GM18519 (cell line): ENCODE measurements at regions not wholly inside any gene's neighbourhood (a gene's known extent, or its start where the extent isn't known, plus 50 kb on each side); places are given as distances from the start of the nearest gene placed in this dataset.

Experiments used
- ATAC-seq: cut with Tn5 transposase; IDR thresholded peaks from one replicate; pipeline ENCODE4 v1.9.1; 2021; ENCODE audit warnings: mild to moderate bottlenecking, moderate library complexity; ENCODE audit not compliant: unreplicated experiment, low FRiP score

DNA sequence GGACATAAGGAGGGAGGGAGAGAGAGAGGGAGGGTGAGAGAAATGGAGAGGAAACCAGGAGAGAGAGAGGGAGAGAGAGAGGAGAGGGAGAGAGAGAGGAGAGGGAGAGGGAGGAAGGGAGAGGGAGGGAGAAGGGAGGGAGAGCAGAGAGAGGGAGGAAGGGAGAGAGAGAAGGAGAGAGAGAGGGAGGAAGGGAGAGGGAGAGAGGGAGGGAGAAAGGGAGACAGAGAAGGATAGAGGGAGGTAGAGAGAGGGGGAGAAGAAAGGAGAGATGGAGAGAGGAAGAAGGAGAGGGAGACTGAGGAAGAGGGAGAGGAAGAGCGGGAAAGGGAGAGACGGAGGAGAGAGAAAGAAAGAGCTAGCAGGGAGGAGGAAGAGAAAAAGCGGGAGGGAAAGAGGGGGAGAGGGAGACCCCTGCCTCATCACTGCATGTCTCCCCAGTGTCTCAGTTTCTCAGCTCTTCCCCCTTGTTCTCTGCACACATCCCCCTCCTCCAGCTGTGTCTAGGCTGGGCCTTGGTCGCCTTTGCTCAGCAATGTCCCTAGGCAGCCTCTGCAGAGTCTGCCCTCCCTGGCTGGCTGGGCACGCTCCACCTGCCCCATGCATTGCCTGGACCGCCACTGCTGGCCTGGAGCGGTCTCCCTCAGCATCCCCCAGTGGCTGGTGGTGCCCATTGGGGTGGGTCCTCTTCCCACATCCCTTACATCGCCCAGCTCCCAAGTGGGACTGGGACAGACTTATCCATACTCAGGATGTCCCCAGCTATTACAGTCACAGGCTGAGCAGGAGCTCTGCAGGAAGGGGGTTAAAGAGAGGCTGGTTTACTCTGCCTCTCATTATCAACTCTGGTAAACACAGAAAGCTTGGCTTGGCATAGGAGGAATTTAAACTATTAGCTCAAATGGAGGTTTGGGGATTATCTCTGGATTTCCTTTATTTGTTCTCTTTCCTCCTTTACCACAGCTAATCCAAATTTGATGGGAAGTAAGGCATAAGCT, 85.7 kb upstream of the APCDD1 start:
- no peak for ATAC-seq

DNA sequence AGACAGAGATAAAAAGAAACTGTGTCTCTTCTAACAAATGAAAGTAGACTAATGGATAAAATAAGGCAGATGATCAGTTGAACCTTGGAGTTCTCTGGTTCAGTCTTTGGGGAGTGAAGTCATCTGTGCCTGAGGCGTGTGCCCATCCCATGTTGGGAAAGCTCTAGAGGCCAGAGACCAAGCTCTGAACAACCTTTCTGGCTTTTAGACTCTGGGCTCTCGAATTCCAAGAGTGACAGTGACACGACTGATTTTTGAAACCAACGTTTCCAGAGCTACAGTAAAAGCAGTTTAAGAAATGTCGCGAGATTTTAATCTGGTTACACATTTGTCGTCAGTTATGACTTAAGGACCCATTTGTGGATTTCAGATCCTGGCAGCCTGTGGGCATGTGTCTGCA, 83.7 kb upstream of the APCDD1 start:
- ATAC-seq, result no peak

DNA sequence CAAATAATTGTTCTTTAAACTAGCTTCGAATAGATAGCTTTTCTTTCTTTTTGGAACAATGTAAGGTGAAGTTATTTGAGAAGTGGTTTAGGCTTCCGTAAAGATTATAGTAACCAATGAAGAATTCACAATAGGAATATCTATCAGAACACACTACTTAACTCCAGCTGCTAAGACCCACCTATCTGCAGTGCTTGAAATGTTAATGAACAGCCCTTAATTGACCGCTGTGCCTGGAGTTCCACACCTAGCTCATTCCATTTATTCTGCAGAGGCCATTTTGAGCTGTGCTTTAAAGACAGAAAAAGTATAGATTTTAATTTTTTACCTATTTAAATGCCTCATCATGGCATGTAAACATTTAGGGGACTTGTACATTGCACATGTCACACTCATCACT, 83.3 kb upstream of the APCDD1 start:
- no peak for ATAC-seq

DNA sequence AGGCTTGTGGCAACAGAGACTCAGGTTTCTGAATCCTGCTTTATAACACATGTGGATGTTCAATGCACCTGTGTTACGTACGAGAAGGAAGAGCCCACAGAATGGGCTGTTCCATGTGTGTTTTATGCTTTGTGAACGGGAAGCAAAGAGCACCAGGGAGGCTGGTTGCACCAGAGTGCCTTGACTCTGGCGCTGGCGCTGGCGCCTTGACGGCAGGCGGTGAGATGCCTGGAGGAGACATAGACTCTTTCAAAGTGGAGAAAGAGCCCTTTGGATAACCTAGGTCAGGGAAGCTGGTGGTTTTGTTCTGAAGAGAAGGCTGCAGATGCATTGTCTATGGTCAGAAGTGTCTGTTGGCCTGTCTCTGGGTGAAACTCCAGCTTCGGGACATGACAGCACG, 80.2 kb upstream of the APCDD1 start:
- no peak for ATAC-seq

DNA sequence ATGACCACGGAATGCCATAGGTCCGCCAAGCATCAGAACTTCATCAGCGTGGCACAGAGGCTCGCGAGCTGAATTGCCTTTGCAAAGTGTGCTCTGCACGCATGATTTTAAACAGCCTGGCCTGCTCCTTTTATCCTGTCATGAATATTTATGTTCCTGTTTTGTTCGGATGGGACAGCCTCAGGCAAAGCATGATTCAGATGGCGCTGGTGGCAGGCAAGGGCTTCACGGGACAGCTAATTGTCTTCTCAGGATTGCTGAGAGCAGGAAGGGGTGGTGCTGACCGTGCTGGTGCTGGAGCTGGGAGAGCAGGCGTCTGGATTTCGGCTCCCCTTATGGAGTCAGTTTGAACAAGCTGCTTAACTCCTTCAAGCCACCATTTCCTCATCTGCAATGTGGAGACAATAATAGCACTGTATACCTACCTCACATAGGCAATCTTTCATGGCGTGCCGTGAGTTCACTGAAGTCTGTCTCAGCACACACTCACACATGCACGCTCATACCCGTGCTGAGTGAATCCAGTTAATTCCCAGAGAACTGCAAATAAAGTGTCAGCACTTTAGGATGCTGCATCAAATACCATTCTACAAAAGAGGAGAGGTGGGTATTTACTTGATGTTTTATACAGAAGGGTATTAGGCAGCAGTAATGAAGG, 79.7 kb upstream of the APCDD1 start:
- no peak for ATAC-seq

DNA sequence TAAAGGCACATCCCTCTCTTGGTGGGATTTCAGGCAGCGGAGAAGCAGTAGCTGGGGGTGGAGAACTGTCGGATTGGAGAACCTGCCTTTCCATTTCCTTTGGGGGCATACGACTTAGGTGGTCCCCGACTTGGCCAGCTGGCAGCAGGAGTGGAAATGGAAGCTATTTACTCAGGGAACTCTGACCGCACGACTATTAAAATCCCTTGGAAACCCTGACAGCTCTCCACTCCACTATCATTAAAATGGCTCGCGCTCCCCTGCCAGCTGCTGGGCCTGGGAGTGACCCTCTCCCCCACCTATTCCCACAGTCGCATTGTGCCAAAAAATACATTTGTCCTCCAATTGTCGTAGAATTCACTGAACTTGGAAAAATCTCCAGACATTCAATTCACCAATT, 77.7 kb upstream of the APCDD1 start:
- no peak for ATAC-seq

DNA sequence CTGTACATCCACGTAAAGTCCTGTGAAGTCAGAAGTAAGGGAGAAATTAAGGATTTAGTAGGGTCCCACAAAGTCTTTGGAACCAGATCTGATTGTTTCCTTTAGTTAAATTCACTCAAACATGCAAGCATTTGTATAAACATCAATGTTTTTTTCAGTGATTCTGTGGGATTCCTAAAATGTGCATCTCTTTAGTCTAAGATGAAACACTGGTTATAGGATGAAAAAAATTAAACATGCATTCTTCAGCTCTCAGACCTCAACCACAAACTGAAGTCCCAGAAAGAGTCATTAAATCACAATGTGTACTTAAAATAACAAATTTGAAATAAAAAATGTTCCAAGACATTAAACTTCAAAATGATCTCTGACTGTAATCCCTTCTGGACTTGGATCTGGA, 76.5 kb upstream of the APCDD1 start:
- ATAC-seq, result no peak

DNA sequence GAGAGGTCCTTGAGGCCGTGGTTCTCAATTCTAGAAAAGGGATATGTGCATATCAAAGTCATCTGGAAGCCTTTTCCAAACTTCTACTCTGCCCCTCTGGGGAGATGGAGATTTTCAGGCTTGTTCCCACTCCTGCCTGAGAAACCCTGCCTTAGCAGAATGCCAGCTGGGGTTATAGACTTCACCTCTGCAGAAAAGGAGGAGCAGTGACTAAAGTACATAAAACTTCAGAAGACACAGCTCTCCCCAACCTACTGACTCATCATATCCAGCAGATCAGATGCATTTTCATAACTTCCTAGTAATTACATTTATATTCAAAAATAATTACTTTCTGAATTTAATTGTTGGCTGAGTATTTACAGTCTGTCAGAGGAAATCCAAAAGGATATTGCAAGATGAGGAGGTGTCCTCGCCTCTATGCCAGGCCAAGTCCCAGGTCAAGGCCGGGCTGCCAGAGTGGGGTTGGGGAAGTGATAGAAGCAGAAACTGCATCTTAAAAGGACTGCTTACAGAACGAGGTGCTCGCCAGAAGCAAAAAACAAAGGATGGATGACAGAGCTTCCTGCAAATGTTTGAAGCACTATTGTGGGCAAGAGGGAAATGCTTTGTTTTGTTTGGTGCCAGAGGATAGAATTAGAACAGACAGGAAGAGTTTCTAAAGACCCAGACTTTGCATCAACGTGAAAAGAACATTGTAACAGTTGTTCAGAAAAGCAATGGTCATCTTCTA, 75.6 kb upstream of the APCDD1 start:
- ATAC-seq, result no peak

DNA sequence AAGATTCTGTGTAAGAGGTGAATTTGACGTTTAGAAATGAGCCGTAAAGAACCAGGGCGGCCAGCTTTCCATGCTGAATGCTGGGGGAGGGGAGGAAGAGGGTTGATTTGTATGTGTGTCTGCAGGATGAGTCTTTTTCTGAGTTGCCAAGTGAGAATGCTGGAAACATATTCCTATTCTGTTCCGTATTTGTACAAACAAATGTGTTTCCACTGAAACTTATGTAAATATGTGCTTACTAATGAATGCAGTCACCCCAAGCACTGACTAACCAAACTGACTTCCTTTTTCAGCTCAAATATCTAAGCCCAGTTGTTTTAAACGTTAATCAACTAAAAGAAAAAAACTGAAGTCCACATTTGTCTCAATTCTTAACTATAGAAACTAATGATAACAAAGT, 74.9 kb upstream of the APCDD1 start:
- ATAC-seq, result no peak

DNA sequence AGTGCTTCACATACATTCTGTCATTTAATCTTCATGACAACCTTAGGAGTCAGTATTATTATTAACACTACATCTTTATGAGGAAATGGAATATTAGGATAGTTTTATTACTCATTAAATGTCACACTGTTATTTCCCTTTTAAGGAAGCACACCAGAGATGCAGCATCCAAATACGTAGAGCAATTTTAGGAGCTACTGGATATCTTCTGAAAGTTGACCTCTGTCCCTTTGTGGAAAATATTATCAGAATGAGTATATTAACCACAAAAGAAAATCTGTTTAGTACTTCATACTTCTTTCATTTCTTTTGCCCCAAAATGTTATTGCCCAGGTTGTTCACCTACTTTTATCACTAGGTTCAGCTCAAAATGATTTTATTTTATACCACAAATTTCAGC, 72.9 kb upstream of the APCDD1 start:
- ATAC-seq, result no peak

DNA sequence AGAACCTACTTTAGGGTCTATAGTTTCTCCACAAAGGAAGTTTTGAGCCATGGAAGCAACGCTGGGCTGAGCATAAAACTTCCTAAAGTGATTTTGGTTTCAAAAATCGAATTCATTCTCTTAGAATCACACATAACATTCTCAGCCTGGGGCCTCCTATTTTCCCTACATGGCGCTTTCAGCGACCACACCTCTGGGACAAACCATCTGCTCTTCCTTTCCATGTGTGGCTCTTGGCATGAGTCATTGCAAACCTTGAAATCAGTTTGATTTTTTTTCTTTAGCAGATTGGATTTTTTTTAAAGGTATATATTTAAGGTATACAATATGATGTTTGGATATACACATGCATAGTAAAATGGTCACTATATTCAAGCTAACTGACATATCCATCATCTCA, 72.5 kb upstream of the APCDD1 start:
- ATAC-seq, result no peak

DNA sequence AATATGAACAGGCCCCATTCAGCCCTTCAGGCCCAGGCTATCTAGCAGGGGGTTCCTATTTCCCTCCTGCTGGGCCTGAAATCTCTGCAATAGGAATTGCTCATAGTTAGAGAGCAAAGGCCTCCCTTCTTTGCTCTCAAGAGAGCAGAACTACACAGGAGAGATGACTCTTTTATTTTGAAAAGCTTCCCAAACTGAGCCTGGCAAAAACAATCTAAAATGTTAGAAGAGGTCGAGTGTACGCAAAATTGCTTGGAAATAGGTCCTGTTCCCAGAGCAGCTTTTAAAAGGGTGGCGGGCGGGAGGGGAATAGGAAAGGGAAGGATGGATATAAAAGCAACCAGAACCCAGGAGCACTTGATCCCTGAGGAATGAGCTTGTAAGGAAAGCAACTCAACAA, 68.4 kb upstream of the APCDD1 start:
- ATAC-seq, result no peak

DNA sequence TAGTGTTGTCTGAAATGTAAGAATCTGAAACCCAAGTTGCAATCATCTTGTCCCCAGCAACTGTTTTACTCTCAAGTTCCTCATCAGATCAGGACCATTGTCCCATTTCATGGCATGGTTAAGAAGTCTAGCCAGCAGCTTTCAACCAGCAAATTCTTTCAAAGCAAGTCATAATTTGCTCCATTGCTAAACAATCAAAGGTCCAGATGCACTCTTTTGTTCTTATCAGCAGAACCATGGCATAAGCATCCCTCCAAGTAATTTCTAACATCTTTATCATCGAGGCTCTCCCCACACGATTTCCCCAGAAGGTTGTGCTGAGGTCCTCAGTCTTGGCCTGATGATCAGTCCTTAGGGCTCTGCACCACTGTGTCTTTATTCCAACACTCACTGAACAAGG, 67.5 kb upstream of the APCDD1 start:
- ATAC-seq, result no peak

DNA sequence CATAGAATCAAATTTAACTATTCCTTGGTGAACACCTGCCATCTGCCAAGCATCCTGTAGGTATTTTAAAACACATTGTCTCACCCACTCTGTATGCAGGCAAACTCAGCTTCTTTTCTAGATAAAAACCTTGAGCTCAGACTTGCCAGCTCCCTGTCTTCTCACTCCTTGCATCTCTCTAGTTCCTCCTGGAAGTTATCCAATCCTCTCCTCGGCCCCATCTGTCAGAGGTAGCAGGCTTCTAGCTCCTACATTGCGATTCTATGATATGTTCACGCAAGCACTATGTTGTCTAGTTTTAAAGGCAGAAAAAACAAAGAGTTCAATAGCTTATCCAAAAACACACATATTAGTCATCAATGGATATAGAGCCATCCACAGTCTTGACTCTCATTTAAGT, 67.0 kb upstream of the APCDD1 start:
- ATAC-seq, result no peak

DNA sequence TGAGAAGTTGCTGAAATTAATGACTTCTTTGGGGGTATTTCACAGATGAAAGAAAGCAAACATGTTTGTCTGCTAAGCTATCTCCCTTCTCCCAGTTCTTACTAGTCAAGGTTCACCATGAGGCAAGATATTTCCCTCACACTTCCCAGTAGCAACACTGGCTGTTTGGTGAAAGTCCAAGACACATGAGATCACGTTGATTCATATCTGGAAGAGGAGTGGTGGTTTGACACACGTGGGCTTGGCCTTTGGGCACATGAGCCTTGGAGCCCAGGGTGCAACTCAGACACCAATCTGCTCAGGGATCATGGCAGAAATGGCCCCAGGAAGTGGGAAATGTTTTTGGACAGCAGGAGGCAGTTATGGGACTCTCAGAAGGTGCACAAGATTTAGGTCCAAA, 66.1 kb upstream of the APCDD1 start:
- ATAC-seq, result no peak

DNA sequence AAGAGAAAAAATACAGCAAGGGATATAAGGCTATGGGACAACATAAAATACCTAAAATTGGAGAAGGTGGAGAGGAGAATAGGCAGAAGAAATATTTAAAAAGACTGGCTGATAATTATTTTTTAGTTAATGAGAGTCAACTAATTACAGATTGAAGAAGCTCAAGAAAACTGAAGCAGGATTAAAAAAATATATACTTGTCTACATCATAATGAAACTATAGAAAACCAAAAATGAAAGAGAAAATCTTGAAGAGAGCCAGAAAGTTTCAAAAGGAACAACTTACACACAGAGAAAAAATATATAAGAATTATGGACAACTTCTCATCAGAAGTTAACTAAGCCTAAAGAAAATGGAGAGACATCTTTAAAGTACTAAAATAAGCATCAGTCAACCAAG, 62.9 kb upstream of the APCDD1 start:
- peak; percentile 82 for ATAC-seq

DNA sequence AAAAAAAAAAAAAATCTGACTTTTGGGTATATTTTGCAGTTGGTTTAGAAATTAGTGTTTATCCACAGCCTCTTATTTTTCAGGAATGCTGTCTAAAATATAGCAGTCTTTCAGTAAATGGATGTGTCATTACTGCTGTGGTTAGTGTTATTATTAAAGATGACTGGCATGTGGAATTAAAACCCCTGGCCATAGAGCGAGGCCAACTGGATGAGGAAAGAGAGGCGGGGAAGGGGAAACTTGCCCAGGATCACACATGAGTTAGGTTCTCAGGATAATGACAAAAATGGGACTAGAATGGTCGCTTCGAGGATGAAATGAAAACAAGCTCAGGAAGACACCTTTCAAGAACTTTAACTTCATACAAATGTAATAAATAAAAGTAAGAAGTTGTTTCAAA, 57.4 kb upstream of the APCDD1 start:
- ATAC-seq, result no peak

DNA sequence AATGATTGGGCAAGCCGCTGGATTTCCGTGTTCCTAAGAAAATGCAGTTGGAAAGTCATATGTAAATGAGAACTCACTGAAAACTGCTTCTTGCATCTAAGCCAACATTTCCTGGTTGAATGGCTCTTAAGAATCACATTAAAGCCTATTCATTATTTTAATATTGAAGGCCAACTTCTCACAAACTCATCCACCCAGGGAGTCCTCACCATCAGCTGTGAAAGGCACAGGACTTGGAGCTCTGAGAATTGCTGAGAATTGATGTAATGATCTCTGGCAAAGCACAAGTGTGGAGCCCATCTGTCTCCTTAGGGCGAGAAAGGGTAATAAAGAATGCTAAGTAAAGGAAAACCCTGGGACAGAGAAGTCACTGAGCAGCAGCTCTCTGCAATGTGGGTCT, 55.9 kb upstream of the APCDD1 start:
- no peak for ATAC-seq

DNA sequence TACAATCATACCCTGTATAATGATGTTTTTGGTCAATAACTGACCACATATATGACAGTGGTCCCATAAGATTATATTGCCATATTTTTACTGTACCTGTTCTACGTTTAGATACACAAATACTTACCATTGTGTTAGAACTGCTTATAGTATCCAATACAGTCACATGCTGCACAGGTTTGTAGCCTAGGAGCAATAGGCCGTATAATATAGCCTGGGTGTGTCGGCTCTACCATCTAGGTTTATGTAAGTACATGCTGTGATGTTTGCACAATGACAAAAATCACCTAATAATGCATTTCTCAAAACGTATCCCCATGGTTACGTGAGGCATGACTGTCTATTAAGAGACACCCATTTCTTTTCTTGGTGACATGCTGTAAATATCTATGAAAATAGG, 55.0 kb upstream of the APCDD1 start:
- ATAC-seq, result no peak

DNA sequence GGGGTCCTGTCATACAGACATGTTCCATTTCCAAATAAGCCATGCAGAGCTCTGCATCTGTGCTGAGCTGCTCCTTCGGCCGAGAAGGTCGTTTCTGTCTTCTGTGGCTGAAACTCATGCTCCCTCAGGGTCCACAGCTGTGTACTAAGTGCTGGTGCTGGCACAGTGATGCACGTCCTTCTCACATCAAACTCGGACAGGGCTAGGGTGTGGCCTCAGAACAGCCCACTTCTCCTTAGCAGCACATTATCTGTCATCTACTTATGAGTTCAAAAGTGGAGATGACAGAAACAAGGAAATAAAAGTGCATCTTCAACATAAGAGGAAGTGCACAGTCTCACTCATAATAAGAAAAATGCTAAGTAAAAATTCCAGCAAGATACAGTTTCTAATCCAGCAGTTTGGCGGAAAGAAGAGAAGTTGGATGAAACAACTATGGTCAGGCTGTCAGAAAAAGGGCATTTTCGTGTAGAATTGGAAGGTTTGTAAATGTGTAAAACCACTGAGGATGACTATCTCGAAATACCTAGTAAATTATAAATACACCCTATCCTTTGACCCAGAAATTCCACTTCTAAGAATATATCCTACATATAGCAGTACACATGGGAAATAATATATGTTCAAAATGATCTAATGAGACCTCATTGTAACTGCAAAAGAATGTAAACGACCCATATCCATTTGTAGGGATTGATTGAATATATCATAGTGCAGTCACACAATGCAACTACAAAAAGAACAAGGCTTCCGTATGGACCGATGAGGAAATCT, 53.7 kb upstream of the APCDD1 start:
- no peak for ATAC-seq

DNA sequence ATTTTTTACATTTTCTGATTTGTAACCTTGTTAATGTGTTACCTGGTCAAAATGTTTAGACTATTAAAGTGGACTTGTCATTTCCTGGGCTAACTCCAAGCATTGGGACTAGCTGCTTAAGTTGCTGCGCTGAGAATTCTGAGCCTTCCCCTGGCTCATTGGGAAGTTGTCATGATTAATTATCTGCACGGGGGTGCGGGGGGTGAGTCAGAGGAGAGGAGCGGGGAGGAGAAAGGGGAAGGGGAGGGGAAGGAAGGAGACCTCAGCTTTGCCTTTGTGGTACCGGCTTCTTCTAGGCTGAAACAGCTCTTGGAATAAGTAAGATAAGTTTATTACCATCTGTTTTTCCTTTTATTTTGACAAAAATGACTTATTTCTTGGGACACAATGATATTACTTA, 52.9 kb upstream of the APCDD1 start:
- no peak for ATAC-seq
